ENCODE measurements at regions not wholly inside any gene's neighbourhood (a gene's known extent, or its start where the extent isn't known, plus 50 kb on each side); places are given as distances from the start of the nearest gene placed in this dataset.

- Histone ChIP-seq H3K27me3 (no peaks in the 10 kb centered on the region), H3K4me1 (no peaks in the 10 kb centered on the region; the same call in 1 of the 2 replicates), H3K4me3 (ENCODE audit: low read depth, low read length) (no peak overlapping the region), H3K9me3 (no peaks in the 10 kb centered on the region), H3K36me3 (no peaks in the 10 kb centered on the region)
- no peak for TF ChIP-seq CTCF (IDR thresholded peaks at IDR 0.05; ENCODE audit: low read depth, low read length)
- no peak for DNase-seq
Observed at GRCh38 chr12:93966516-93967133, 181.8 kb upstream of the PLXNC1 start.

- no peaks in the 10 kb centered on the region; the same call in 1 of the 2 replicates for H3K4me1 ChIP-seq
- TF ChIP-seq CTCF (IDR thresholded peaks at IDR 0.05; ENCODE audit: low read depth, low read length), result no peak
- no peaks in the 10 kb centered on the region for H3K36me3 ChIP-seq
- H3K4me3 ChIP-seq (ENCODE audit: low read depth, low read length), result no peak overlapping the region
- H3K9me3 ChIP-seq, result no peaks in the 10 kb centered on the region
- DNase-seq, result no peak
- H3K27me3 ChIP-seq, result no peaks in the 10 kb centered on the region
Observed at GRCh38 chr12:93967454-93967853, 180.9 kb upstream of the PLXNC1 start.

- no peaks in the 10 kb centered on the region for H3K36me3 ChIP-seq
- no peak for TF ChIP-seq CTCF (IDR thresholded peaks at IDR 0.05; ENCODE audit: low read depth, low read length)
- H3K27me3 ChIP-seq, result no peaks in the 10 kb centered on the region
- no peak overlapping the region for H3K4me3 ChIP-seq (ENCODE audit: low read depth, low read length)
- DNase-seq, result no peak
- H3K4me1 ChIP-seq, result no peaks in the 10 kb centered on the region; the same call in 1 of the 2 replicates
- H3K9me3 ChIP-seq, result no peaks in the 10 kb centered on the region
Observed at GRCh38 chr12:93968536-93969285, 179.7 kb upstream of the PLXNC1 start.

GRCh38 chr12:93970900-93971688 is 177.3 kb upstream of the PLXNC1 start:
- Histone ChIP-seq H3K9me3 (no peaks in the 10 kb centered on the region), H3K36me3 (no peaks in the 10 kb centered on the region), H3K4me1 (no peaks in the 10 kb centered on the region; the same call in 1 of the 2 replicates), H3K4me3 (ENCODE audit: low read depth, low read length) (no peak overlapping the region), H3K27me3 (no peaks in the 10 kb centered on the region)
- TF ChIP-seq CTCF (IDR thresholded peaks at IDR 0.05; ENCODE audit: low read depth, low read length), result no peak
- DNase-seq, result peak; percentile 24

- no peaks in the 10 kb centered on the region for H3K36me3 ChIP-seq
- H3K4me1 ChIP-seq, result no peaks in the 10 kb centered on the region; the same call in 1 of the 2 replicates
- no peak for DNase-seq
- no peak overlapping the region for H3K4me3 ChIP-seq (ENCODE audit: low read depth, low read length)
- H3K27me3 ChIP-seq, result no peaks in the 10 kb centered on the region
- TF ChIP-seq CTCF (IDR thresholded peaks at IDR 0.05; ENCODE audit: low read depth, low read length), result no peak
- no peaks in the 10 kb centered on the region for H3K9me3 ChIP-seq
Observed at GRCh38 chr12:93972411-93973208, 175.8 kb upstream of the PLXNC1 start.
